Mesendoderm (in vitro differentiated cells): ENCODE measurements at regions not wholly inside any gene's neighbourhood (a gene's known extent, or its start where the extent isn't known, plus 50 kb on each side); places are given as distances from the start of the nearest gene placed in this dataset.
"Not testable (repeated sequence)": the region's sequence is repeated elsewhere in the genome, so short reads cannot be mapped to it uniquely, and the experiment has no call there.

ENCODE experiments used
- DNase-seq: peaks from one replicate; pipeline ENCODE4 v3.0.0; 2013
- H2AK5ac ChIP-seq: 2 replicates; pipeline ENCODE4 v1.6.1; 2013; ENCODE audit warnings: low read length, inconsistent platforms
- H2BK120ac ChIP-seq: 2 replicates; pipeline ENCODE4 v1.6.1; 2013; ENCODE audit warnings: low read depth, mild to moderate bottlenecking, low read length, moderate library complexity, mixed read lengths
- H2BK15ac ChIP-seq: replicated peaks from 2 replicates; pipeline ENCODE4 v1.6.1; 2013; ENCODE audit warnings: low read depth, mild to moderate bottlenecking, moderate library complexity
- H2BK5ac ChIP-seq: 2 replicates; pipeline ENCODE4 v1.6.1; 2013; ENCODE audit warnings: low read length, inconsistent platforms
- H3K18ac ChIP-seq: 2 replicates; pipeline ENCODE4 v1.6.1; 2013; ENCODE audit warnings: mild to moderate bottlenecking, low read length, mixed read lengths
- H3K23ac ChIP-seq: one replicate; pipeline ENCODE4 v1.6.1; 2013; ENCODE audit warnings: low read length
- H3K27ac ChIP-seq: 2 replicates; pipeline ENCODE4 v1.5.1; 2013; ENCODE audit warnings: low read depth, mild to moderate bottlenecking, inconsistent platforms, low read length, moderate library complexity
- H3K27me3 ChIP-seq: 2 replicates; pipeline ENCODE4 v1.6.1; 2013; ENCODE audit warnings: low read length, control low read depth, mild to moderate bottlenecking, inconsistent platforms; ENCODE audit not compliant: insufficient read depth, poor library complexity
- H3K36me3 ChIP-seq: 2 replicates; pipeline ENCODE4 v1.6.1; 2013; ENCODE audit warnings: low read length, inconsistent platforms; ENCODE audit not compliant: control insufficient read depth, insufficient read depth
- H3K4ac ChIP-seq: one replicate; pipeline ENCODE4 v1.6.1; 2013; ENCODE audit warnings: low read depth, mild to moderate bottlenecking, low read length, moderate library complexity
- H3K4me1 ChIP-seq: 2 replicates; pipeline ENCODE4 v1.6.1; 2013; ENCODE audit warnings: low read depth, low read length, inconsistent platforms; ENCODE audit not compliant: control insufficient read depth
- H3K4me2 ChIP-seq: 2 replicates; pipeline ENCODE4 v1.6.1; 2013; ENCODE audit warnings: low read length
- H3K4me3 ChIP-seq: 2 replicates; pipeline ENCODE4 v1.5.1; 2013; ENCODE audit warnings: mild to moderate bottlenecking, low read length
- H3K56ac ChIP-seq: one replicate; pipeline ENCODE4 v1.6.1; 2013; ENCODE audit warnings: low read length
- H3K79me1 ChIP-seq: 2 replicates; pipeline ENCODE4 v1.6.1; 2013; ENCODE audit warnings: low read length, inconsistent platforms
- H3K79me2 ChIP-seq: 2 replicates; pipeline ENCODE4 v1.6.1; 2013; ENCODE audit warnings: mild to moderate bottlenecking, low read length; ENCODE audit not compliant: control insufficient read depth, insufficient read depth
- H3K9ac ChIP-seq: 2 replicates; pipeline ENCODE4 v1.6.1; 2013; ENCODE audit warnings: low read length, inconsistent platforms
- H4K5ac ChIP-seq: one replicate; pipeline ENCODE4 v1.6.1; 2013; ENCODE audit warnings: low read length
- H4K8ac ChIP-seq: one replicate; pipeline ENCODE4 v1.6.1; 2013; ENCODE audit warnings: low read depth, mild to moderate bottlenecking, control low read depth, low read length, moderate library complexity
- WGBS: extraction: QIAGEN DNeasy Blood & Tissue Kit; methylation state at CpG from one replicate; pipeline ENCODE4 v1.1.7; 2013; ENCODE audit warnings: low lambda C conversion rate, missing lambda C conversion rate; ENCODE audit not compliant: insufficient coverage; ENCODE audit errors: extremely low coverage; 5-methylcytosine and 5-hydroxymethylcytosine counted together

GRCh38 chr6:92399911-92400310, 1019.4 kb downstream of the EPHA7 start:
- Histone ChIP-seq H2BK5ac (no peak overlapping the region), H2BK120ac (no peak overlapping the region), H3K27me3 (no peaks in the 10 kb centered on the region), H3K18ac (no peak overlapping the region), H3K79me1 (no peaks in the 10 kb centered on the region), H3K56ac (no peak overlapping the region), H3K4ac (no peak overlapping the region), H3K4me1 (no peaks in the 10 kb centered on the region), H4K5ac (no peak overlapping the region), H3K9ac (no peak overlapping the region), H3K23ac (no peak overlapping the region), H3K27ac (no peak overlapping the region), H3K4me3 (no peak overlapping the region), H3K36me3 (no peaks in the 10 kb centered on the region), H2BK15ac (no peak overlapping the region), H4K8ac (no peak overlapping the region), H2AK5ac (no peak overlapping the region), H3K4me2 (no peak overlapping the region), H3K79me2 (no peaks in the 10 kb centered on the region)
- no peak for DNase-seq
- no CpG with 5 or more reads among the region's 2 CpGs for WGBS

- H3K4me1 ChIP-seq, H3K4me3 ChIP-seq, H2BK5ac ChIP-seq, H3K9ac ChIP-seq, H3K4ac ChIP-seq, H2BK120ac ChIP-seq, H3K27me3 ChIP-seq, H3K36me3 ChIP-seq, H2BK15ac ChIP-seq, H3K4me2 ChIP-seq, H3K18ac ChIP-seq, H3K79me1 ChIP-seq, H2AK5ac ChIP-seq, H3K23ac ChIP-seq, H3K79me2 ChIP-seq, H3K27ac ChIP-seq, DNase-seq, H3K56ac ChIP-seq, H4K8ac ChIP-seq, H4K5ac ChIP-seq: not testable (repeated sequence)
- WGBS: no CpG with 5 or more reads among the region's 8 CpGs
These were observed 1030.7 kb downstream of the EPHA7 start for GRCh38 chr6:92388706-92389105.

GRCh38 chr6:92380803-92381601, 1038.4 kb downstream of the EPHA7 start:
- Histone ChIP-seq H3K18ac (no peak overlapping the region), H2BK5ac (no peak overlapping the region), H2AK5ac (no peak overlapping the region), H2BK120ac (no peak overlapping the region), H2BK15ac (no peak overlapping the region), H3K27me3 (no peaks in the 10 kb centered on the region), H3K79me2 (no peaks in the 10 kb centered on the region), H3K27ac (no peak overlapping the region), H3K4me2 (no peak overlapping the region), H3K4me3 (no peak overlapping the region), H3K36me3 (no peaks in the 10 kb centered on the region), H3K56ac (no peak overlapping the region), H4K8ac (no peak overlapping the region), H3K9ac (no peak overlapping the region), H3K4me1 (no peaks in the 10 kb centered on the region), H3K23ac (no peak overlapping the region), H3K79me1 (no peaks in the 10 kb centered on the region), H4K5ac (no peak overlapping the region), H3K4ac (no peak overlapping the region)
- no CpG with 5 or more reads among the region's 2 CpGs for WGBS
- DNase-seq: no peak

GRCh38 chr6:92377137-92377536, 1042.2 kb downstream of the EPHA7 start:
- H3K23ac ChIP-seq: no peak overlapping the region
- H3K27ac ChIP-seq: no peak overlapping the region
- no peak overlapping the region for H4K8ac ChIP-seq
- H3K4me2 ChIP-seq: no peak overlapping the region
- no peak overlapping the region for H3K18ac ChIP-seq
- no peak overlapping the region for H2AK5ac ChIP-seq
- DNase-seq: no peak
- no peak overlapping the region for H3K9ac ChIP-seq
- no peak overlapping the region for H2BK5ac ChIP-seq
- H2BK120ac ChIP-seq: no peak overlapping the region
- H3K36me3 ChIP-seq: no peaks in the 10 kb centered on the region
- no peak overlapping the region for H4K5ac ChIP-seq
- H3K4me1 ChIP-seq: no peaks in the 10 kb centered on the region
- no peak overlapping the region for H2BK15ac ChIP-seq
- H3K56ac ChIP-seq: no peak overlapping the region
- no peaks in the 10 kb centered on the region for H3K79me1 ChIP-seq
- no peaks in the 10 kb centered on the region for H3K27me3 ChIP-seq
- no peak overlapping the region for H3K4ac ChIP-seq
- H3K4me3 ChIP-seq: no peak overlapping the region
- no peaks in the 10 kb centered on the region for H3K79me2 ChIP-seq

GRCh38 chr6:92376691-92377090, 1042.7 kb downstream of the EPHA7 start:
- no peaks in the 10 kb centered on the region for H3K4me1 ChIP-seq
- no peak overlapping the region for H3K56ac ChIP-seq
- no peak overlapping the region for H2BK120ac ChIP-seq
- H3K4me3 ChIP-seq: no peak overlapping the region
- no peaks in the 10 kb centered on the region for H3K36me3 ChIP-seq
- no peak overlapping the region for H2AK5ac ChIP-seq
- no peaks in the 10 kb centered on the region for H3K79me2 ChIP-seq
- no peak overlapping the region for H3K4ac ChIP-seq
- H3K27ac ChIP-seq: no peak overlapping the region
- H3K9ac ChIP-seq: no peak overlapping the region
- no peak overlapping the region for H2BK5ac ChIP-seq
- no peak overlapping the region for H3K18ac ChIP-seq
- H3K4me2 ChIP-seq: no peak overlapping the region
- H3K27me3 ChIP-seq: no peaks in the 10 kb centered on the region
- H3K79me1 ChIP-seq: no peaks in the 10 kb centered on the region
- no peak overlapping the region for H3K23ac ChIP-seq
- no CpG with 5 or more reads among the region's 3 CpGs for WGBS
- H4K5ac ChIP-seq: no peak overlapping the region
- DNase-seq: no peak
- no peak overlapping the region for H4K8ac ChIP-seq
- no peak overlapping the region for H2BK15ac ChIP-seq
